GM19023 (cell line): ENCODE measurements at regions not wholly inside any gene's neighbourhood (a gene's known extent, or its start where the extent isn't known, plus 50 kb on each side); places are given as distances from the start of the nearest gene placed in this dataset.
"Not testable (repeated sequence)": the region's sequence is repeated elsewhere in the genome, so short reads cannot be mapped to it uniquely, and the experiment has no call there.

Experiments used
- ATAC-seq: cut with Tn5 transposase; IDR thresholded peaks from one replicate; pipeline ENCODE4 v1.9.1; 2021; ENCODE audit warnings: mild to moderate bottlenecking, moderate library complexity; ENCODE audit not compliant: unreplicated experiment

DNA sequence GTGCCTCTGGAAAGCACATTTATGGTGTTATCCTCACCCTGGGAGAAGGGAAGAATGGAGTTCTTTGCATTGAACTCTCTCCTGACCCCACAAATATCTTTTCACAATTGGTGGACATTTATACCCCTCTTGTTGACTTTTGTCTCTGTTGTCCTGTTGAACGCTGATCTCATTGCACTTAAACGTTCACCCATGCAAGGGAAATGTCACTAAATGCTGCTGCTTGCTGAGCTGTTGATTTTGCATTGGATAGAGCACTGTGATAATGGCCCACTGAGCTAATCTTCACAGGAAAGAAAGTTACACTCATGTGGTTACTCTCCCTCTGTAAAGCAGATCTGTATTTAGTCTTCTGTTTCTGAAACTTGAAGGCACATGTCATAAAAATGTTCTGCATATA, 133.4 kb downstream of the FZD1 start:
- ATAC-seq, result no peak

DNA sequence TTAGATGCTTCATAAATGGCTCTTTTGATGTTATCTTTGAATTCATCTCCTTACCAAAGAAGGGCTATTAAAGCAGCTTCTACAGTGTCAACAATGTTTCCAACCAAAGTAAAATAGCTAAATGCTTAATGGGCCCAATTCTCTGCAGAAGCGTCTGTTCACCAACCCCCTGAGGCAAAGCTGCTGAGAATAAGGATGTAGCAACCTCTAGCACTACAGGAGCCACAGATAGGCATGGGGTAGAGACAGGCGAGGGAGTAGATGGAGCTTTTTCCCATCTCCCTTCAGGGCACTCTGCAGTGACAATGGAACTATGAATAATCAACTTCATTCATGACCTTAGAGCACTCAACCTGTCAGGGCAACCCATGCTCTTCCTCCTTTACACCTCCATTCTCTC, 134.1 kb downstream of the FZD1 start:
- ATAC-seq, result no peak

DNA sequence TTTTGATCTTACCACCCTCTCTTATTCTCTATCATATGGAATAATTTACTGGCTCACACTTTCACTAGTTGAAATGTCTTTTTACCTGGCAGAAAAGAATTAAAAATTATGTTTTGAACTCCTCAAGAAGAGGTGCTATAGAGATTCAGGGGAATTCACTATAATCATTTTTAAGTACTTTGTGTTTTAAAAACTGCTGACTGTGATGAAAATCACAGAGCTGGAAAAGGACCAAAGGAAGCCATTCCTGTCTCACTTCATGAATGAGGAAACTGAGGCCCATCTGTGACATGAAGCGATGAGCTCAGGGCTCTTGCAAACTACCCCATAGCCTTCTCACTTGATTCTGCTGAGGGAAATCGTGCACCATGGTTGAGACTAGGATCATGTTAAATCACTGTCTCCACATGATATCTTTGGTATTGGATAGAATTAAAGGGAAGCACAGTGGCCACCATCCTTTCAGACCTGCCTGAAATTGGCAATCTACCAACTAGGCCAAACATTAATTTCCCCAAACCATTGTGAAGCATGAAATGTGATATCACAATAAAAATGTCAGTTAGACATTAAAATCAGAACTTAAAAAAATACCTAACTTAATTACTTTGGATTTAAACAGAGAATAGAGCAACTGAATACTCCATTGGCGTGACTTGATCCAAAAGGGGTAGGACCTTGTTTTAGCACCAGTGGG, 141.0 kb downstream of the FZD1 start:
- ATAC-seq, result no peak

DNA sequence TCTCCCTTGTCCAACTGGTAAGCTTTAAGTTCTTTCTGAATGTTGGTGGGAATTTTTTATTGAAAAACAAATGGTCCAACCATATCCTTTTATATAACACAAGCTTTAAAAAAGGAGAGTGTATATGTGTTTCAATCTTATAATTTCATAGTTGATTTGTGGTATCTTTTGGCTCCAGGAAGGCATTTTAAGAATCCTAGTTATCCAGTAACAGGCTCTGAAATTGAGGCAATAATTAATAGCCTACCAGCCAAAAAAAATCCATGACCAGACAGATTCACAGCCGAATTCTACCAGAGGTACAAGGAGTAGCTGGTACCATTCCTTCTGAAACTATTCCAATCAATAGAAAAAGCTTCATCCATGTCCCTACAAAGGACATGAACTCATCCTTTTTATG, 141.6 kb downstream of the FZD1 start:
- not testable (repeated sequence) for ATAC-seq

DNA sequence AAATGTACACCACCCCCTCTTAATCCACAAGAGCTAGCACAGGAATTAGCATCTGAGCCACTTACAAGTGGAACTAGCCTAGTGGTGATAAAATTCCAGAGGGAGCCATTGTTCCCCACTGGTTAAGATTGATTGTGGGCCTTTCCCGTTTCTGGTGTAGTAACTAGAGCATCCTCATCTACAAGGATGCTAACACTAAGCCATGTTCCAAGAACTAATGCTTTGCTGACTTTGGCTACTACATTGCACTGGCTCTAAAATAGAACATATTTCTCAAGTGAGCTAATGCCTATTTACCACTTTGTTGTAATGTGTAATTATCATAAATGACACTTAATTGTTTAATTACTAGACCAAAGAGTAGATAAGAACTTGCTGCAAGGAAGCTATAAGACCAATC, 143.7 kb downstream of the FZD1 start:
- ATAC-seq, result no peak

DNA sequence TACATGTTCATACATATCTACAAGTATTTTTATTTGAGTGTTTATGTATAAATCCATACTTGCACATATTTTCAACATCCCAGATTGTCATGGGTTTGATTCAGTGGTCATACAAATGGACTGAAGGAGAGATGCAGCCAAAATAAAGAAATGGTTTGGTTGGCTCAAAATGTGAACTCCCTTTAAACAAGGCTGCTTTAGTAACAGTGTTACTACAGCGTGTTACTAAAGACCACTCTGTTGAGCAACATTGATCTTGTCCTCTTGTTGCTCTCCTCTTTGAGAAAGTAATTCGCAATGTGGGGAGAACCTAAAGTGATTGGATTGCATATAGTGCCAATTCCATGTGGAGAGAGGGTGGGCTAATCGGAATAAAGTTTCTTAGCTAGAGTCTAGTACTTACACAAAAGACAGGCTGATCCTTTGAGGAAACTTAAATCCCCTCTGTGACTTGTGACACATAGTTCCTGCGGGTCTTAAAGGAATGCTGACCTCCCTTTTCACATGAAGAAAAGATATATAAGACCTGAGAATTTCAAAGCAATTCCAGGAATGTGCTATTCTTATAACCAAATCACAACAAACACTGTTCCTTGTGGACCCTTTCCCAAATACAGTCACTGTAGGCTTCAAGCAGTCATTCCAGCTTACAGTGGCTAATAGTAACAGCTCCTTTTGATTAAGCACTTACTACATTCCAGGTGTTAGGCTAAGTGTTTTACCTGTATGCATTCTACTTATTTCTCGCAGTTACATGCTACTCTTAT, 144.3 kb downstream of the FZD1 start:
- no peak for ATAC-seq

DNA sequence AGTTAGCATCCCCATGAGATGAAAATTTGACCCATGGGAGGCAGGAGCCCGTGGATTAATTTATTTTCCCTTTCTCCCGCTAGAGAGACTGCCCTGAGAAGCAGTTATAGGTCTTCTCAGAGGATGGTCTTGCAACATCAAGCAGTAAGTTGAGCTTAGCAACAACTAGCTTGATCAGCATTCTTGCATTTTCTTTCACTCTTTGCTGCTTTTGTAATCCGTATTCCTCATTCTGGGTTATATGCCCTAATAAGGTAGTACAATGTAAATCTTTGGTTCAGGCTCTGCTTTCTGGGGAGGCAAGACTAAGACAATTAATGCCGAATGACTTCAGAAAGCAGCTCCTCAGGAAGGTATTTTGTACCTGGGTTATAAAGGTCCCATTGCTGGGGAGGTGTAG, 146.8 kb downstream of the FZD1 start:
- ATAC-seq, result no peak

DNA sequence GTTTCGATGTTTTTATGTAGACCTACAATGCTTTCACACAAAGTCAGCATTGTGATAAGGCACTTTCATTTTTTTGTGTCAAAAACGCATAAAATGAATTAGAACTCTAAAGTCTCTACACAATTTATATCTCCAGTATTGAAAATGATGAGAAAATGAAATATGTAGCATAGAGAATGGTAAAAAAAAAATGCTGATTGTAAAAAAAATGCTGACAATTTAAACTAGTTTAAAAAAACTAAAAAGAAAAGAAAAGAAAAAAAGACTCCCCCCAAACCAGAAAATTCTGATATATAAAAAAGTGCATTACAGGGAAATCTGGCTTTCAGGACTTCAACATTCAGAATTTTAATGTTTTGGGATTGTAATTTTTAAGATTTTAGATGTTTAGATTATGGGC, 148.1 kb downstream of the FZD1 start:
- ATAC-seq, result no peak

DNA sequence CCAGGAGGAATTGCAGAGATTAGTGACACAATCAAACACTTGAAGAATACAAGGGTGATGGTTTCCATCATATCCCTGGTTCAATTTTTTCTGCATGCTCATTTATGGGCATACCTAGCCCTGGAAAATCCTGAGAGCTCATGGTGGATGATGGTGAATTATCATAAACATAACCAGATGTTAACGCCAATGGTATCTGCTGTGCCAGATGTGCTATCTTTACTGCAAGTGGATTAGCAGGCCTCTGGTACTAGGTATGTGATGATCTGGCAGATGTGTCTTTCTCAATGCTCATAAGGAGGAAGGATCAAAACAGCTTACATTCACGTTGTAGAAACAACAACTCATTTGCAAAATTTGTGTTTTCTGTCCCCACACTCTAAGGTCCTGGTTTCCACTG, 150.5 kb downstream of the FZD1 start:
- ATAC-seq, result no peak

DNA sequence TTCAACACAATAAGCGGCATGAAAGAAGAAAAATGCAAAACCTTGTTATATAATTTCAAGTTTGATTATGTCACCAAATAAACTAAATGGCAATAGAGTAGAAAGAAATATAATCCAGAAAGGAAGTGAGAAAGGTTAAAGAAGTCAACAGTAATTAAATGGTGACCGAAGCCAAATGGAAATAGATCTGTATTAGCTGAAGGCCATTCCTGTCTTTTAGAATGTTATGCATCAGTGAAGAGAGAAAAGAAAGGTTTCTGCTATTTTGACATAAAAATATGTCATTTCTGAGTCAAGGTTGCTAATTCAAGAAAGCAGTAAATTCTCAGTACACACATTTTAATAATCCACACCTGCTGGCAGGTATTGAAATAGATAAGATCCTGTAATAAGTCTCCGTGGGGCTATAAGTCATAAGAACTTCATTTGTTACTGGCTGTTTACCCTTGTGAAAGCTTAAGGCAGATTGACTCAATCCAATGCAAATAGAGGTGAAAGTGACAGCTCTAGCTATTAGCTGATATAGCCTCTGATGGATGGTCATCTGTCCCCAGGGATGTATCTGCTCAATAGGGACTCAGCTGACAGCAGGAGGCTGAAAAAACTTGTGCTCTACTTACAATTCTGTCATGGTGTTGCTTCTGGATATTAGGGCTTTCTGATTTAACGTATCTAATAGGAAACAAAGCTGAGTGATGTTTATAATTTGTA, 152.1 kb downstream of the FZD1 start:
- ATAC-seq, result no peak

DNA sequence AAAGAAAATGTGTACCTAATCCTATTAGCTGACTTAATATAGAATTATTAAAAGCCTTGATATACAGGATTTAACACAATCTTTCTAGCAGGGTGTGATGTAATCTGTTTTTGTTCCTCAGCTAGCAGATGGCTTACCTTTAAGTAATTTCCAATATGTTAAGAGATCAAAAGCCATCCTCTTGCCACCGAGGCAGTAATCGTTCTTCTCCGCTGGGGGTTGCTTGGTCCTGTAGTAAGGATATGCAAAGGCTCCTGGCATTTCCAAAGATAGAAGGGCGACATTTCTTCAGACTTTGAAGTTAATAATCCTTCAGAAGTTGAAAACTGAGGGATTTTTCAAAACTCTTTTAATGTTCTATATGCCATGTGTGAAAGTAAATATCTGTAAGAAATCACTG, 156.4 kb downstream of the FZD1 start:
- ATAC-seq, result no peak

DNA sequence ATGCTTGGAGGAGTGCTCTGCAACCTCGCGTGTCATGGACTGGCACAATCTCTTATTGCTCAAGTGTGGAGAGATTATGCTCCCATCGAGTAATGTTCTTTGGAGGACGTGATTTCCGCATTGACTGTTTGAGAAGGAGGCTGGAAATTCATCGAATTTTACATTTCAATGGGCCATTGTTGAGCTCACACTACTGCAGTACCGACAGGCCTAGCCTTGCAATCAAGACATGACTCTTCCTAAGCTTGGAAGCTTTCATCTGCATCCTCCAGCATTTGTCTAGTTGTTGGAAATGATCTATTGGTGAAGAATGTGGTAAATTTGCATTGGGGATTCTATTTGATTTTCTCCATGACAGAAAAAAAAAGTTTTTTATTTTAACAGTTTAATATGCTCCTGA, 156.8 kb downstream of the FZD1 start:
- no peak for ATAC-seq

DNA sequence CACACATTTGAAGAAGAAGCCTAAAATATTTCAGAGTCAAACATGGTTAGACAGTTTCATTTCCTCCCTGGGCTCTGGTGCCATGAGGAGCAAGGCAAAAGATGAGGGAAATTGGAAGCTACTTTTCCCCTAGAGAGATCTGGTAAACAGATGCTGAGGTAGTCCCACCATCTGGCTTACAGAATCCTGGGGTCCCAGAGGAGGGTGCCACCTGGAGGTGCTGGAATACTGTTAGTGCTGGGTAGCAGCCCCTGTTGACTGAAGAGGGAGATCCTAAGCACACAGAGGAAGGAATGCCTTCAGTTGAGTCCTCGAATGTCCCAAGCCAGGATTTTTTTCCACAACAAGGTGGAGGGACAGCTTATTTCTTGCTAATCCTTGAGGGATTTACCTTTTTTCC, 160.1 kb downstream of the FZD1 start:
- no peak for ATAC-seq

DNA sequence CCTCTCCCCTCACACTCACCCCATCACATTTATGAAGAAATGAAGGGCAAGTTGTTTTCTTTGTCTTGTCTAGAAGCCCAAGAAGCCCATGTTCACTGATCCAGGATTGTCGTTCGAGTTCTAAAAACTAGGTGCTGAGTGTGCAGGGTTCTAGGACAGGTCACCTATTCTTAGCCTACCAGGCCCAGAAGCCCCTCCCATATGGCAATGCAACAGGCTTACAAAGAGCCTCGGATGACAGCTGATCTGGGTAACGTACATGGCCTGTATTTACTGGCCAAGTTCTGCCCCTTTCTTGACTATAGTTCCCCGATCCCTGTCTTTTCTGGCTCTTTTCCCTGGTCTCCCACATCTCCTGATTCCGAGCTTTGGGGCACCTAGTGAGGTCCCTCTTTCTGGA, 160.9 kb downstream of the FZD1 start:
- no peak for ATAC-seq

DNA sequence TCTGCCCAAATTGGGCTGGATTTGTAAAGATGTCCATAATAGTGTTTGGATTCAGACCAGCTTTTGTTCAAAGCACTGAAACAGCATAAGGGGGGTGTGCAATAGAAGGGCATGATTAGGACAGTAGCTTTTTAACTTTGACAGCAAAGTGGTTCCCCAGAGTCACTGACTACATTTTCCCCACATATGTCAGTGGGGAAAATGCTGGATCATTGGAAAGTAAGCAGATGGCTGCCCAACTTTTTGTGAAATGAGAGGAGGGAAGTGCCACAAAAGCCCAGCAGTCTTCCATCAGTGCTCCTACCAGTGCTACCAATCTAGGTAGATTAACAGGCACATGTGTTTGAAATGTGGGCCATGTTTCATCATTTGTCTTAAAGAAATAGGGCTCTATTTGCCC, 162.8 kb downstream of the FZD1 start:
- ATAC-seq, result no peak

DNA sequence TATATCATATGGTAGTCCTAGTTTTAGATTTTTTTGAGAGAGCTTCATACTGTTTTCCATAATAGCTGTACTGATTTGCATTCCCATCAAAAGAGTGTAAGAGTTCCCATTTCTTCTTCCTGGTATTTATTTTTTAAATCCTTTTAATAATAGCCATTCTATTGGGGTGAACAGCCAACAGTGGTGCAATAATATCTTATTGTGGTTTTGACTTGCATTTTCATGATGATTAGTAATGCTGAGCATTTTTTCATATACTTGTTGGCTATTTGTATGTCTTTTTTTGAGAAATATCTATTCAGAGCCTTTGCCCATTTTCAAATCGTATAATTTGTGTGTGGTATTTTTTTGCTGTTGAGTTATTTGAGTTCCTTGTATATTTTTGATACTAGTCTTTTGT, 167.4 kb downstream of the FZD1 start:
- ATAC-seq, result no peak

DNA sequence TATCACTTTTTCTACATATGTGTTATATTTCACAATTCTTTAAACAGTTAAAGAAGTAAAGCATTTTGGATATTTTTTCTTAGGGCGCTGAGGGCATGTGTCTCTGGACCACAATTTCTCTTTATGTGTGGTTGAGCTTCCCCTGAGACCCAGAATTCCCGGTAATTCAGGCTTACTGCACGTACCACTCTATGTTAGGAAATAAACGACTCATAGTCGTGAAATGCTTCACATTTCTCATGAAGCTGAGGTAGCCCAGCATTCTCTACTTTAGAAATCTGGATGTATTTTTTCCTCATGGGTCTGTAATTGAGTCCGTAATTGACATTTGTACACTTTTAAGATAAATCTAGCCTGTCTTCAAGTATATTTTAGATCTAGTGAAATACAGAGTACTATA, 170.6 kb downstream of the FZD1 start:
- ATAC-seq, result no peak

DNA sequence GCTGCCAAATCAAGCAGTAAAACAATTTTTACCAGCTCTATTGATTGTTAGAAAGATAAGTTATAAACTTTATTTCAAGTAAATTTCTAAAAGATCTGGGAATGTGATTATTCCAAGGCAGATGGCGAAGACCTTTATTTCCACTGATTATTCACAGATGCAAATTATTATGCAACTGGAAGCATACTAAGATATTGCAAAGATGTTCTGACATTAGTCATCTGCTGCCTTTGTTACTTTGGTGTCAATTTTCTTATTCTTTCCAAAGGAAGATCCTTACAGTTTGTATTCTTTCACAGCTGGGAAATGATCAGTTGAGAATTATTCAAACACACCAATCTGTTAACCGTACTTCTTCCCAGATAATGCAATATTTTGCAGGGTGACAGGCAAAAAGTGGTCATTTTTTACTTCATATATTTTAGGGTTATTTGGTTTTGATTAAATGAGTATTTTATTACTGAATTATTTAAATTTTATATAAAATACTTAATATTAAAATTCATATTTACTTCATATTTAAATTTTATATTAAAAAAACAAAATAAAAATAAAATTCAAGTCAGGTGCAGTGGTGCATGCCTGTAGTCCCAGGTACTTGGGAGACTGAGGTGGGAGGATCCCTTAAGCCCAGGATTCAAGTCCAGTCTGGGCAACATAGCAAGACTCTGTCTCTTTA, 171.3 kb downstream of the FZD1 start:
- no peak for ATAC-seq

DNA sequence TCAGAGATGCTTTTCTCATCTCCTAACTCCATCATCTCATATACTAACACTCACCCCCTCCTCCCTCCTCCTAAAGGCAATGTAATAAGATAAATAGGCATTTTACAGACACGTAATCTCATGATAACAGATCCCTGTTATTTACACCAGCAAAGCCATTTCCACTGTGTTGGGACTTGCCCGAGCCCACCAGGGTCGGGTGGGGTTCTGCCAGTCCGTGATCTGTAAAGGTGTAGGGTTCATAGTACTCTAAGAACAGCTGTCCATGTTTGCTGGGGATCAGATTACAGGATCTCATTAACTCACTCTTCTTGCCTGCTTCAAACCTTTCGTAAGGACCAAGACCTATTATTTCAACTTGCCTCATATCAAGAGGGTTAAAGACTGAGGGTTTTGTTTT, 172.4 kb downstream of the FZD1 start:
- ATAC-seq, result no peak

DNA sequence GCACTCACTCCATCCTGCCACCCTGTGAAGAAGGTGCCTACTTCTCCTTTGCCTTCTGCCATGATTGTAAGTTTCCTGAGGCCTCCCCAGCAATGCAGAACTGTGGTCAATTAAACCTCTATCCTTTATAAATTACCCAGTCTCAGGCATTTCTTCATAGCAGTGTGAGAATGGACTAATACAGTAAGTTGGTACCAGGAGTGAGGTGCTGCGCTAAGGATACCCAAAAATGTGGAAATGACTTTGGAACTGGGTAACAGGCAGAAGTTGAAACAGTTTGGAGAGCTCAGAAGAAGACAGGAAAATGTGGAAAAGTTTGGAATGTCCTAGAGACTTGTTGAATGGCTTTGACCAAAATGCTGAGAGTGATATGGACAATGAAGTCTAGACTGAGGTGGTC, 176.0 kb downstream of the FZD1 start:
- not testable (repeated sequence) for ATAC-seq

DNA sequence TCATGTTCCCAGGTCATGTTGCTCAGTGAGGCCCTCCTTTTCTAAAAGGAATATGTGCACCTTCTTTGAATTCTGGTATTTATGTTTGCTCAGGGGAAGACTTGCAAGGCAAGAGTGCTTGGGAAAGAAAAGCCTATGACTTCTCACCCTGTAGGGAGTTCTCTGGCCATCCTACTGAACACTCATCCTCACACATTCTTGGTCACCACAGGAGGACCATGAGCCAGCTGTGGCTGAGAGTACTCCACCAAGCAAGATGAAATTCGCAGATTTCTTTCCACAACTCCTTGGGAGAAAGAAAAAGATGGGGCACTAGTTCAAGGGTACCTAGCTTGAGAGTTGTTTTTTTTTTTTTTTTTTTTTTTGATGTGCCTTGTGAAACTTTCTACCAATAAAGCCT, 179.6 kb downstream of the FZD1 start:
- ATAC-seq, result no peak

DNA sequence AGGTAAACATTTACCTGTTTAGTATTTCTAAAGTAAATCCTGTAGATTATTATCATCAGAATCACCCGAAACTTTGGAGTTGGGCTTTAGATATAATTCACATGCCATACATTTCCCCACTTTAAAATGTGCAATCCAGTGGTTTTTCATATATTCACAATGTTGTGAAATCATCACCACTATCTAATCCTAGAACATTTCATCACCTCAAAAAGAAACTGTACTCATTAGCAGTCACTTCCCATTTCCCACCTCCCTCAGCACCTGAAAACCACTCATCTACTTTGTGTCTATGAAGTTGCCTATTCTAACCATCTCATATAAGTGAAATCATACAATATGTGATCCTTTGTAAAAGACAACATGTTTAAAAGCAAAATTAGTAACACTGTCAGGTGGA, 182.6 kb downstream of the FZD1 start:
- no peak for ATAC-seq
